AG09309 (cell line): ENCODE measurements at regions not wholly inside any gene's neighbourhood (a gene's known extent, or its start where the extent isn't known, plus 50 kb on each side); places are given as distances from the start of the nearest gene placed in this dataset.

Source experiments
- DNase-seq: peaks from one replicate; pipeline ENCODE4 v3.0.0-alpha.2; 2010; ENCODE audit warnings: low read depth
- H3K4me3 ChIP-seq: 2 replicates; pipeline ENCODE4 v1.5.1; 2011; ENCODE audit warnings: mild to moderate bottlenecking, low read depth, low read length, moderate library complexity; ENCODE audit not compliant: control insufficient read depth
- CTCF ChIP-seq: IDR thresholded peaks from 2 replicates; pipeline ENCODE4 v1.5.1; 2011; ENCODE audit warnings: mild to moderate bottlenecking, low read depth, low read length, inconsistent platforms; ENCODE audit not compliant: insufficient read depth, control insufficient read depth; ENCODE audit errors: missing control alignments

GRCh38 chr3:111318289-111318688 lies 223.7 kb upstream of the CD96 start:
- H3K4me3 ChIP-seq, result no peak overlapping the region
- DNase-seq, result no peak
- no peak for TF ChIP-seq CTCF

DNA sequence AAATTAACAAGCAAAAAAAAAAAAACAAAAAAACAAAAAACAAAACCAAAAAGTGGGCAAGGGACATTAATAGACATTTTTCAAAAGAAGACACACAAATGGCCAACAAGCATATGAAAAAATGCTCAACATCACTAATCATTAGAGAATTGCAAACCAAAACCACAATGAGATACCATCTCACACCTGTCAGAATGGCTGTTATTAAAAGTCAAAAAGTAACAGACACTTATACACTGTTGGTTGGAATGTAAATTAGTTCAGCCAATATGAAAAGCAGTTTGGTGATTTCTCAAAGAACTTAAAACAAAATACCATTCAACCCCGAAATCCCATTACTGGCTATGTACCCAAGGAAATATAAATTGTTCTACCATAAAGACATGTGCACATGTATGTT lies 222.4 kb upstream of the CD96 start:
- H3K4me3 ChIP-seq, result no peak overlapping the region
- no peak for TF ChIP-seq CTCF
- DNase-seq, result no peak

- no peak overlapping the region for H3K4me3 ChIP-seq
- no peak for DNase-seq
- TF ChIP-seq CTCF, result no peak
Measured at GRCh38 chr3:111321786-111322185, 220.2 kb upstream of the CD96 start.

DNA sequence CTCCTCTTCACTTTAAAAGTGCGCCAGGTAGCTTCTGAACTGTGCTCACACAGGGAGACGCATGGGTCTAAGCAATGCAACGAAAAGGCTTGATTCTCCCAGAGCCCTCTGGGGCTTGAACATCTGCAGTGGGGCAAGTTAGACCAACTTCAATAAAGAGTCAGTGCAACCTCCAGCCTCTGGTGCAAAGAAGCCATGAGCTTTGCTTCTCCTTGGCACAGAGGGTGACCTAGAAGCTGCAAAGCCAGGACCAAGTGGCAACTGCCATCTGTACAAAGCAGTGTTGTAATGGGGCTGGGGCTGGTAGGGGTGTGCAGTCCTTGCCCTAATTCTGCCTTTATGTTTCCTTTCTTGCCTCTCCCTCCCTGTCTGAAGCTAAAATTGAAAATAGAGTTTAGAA lies 219.0 kb upstream of the CD96 start:
- no peak for DNase-seq

DNA sequence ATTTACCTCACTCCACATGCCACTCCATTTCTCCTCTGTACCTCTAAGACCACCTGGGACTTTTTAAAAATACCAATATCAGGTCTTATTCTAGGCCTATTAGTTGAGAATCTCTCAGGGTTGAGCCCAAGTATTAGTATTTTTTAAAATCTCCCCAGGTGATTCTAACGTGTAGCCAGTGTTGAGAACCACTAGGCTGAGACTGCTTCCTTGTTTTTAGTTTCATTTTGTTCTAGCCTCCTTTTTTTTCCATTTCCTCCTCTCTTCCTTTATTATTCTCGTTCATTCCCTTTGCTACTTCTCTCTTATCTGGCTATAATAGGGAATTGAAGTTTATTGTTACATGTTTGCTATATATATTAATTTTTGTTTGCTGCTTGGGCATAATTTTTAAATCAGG lies 217.8 kb upstream of the CD96 start:
- DNase-seq, result no peak
- H3K4me3 ChIP-seq, result no peak overlapping the region
- TF ChIP-seq CTCF, result no peak

More for the DNA sequence above, 219.0 kb upstream of the CD96 start:
- no peak for TF ChIP-seq CTCF
- no peak overlapping the region for H3K4me3 ChIP-seq

DNA sequence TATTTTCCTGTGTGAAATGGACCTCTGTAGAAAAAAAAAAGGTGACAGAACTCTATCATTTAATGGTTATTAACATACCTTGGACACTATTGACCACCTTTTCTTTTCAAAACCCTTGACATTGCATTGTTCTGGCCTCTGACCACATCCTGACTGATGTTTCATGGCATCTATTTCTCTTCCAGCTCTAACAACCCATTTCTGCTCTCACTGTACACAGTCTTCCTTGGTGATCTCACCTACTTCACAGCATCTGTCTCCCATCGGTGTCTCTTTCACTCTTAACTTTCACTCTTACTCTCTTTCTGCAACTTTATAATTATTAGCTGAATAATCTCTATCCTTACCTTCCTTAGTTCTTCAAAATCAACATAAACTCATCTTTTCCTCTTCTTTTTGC lies 217.4 kb upstream of the CD96 start:
- no peak for DNase-seq
- TF ChIP-seq CTCF, result no peak
- no peak overlapping the region for H3K4me3 ChIP-seq

- no peak overlapping the region for H3K4me3 ChIP-seq
- DNase-seq, result no peak
- TF ChIP-seq CTCF, result no peak
Measured at GRCh38 chr3:111325160-111325718, 216.8 kb upstream of the CD96 start.
